GM06990 (cell line): ENCODE measurements at regions not wholly inside any gene's neighbourhood (a gene's known extent, or its start where the extent isn't known, plus 50 kb on each side); places are given as distances from the start of the nearest gene placed in this dataset.

ENCODE experiments used
- DNase-seq: peaks from one replicate; pipeline ENCODE4 v3.0.0-alpha.2; 2011; ENCODE audit not compliant: insufficient read length; ENCODE audit errors: extremely low read depth
- H3K27me3 ChIP-seq: replicated peaks from 2 replicates; pipeline ENCODE4 v1.6.0; 2011; ENCODE audit warnings: low read length; ENCODE audit not compliant: control insufficient read depth, insufficient read depth
- H3K36me3 ChIP-seq: 2 replicates; pipeline ENCODE4 v1.5.1; 2011; ENCODE audit warnings: low read length; ENCODE audit not compliant: control insufficient read depth, insufficient read depth
- H3K4me3 ChIP-seq: replicated peaks from 2 replicates; pipeline ENCODE4 v1.5.1; 2011; ENCODE audit warnings: low read depth, mild to moderate bottlenecking, control low read depth, low read length
- TF ChIP-seq, protein P1 (sequence below): IDR thresholded peaks from 2 replicates; pipeline ENCODE4 v1.5.1; 2011; ENCODE audit warnings: low read length, control low read depth, mild to moderate bottlenecking, inconsistent platforms; ENCODE audit not compliant: insufficient read depth, poor library complexity, severe bottlenecking

DNA sequence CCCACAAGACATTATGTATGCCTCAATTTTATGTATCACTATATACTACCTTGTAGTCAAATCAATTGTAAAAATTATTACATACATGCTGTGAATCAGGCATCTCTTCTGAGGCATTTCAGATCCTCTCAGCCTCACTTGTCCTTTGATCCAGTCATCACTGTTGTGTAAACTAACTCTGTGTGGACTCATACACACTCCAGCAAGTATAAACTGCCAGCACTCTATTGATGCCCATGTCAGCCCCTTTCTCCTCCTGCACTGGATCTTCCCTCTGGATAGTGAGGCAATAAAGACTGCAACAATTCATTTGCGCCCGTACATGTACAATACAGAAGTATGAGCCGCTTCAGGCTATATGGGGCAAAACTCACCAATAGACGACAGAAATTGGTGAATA is 364.7 kb upstream of the TGFBR2 start:
- Histone ChIP-seq H3K4me3 (no peak overlapping the region), H3K36me3 (no peaks in the 10 kb centered on the region), H3K27me3 (no peaks in the 10 kb centered on the region; the same call in 1 of the 2 replicates)
- TF ChIP-seq, protein P1, sequence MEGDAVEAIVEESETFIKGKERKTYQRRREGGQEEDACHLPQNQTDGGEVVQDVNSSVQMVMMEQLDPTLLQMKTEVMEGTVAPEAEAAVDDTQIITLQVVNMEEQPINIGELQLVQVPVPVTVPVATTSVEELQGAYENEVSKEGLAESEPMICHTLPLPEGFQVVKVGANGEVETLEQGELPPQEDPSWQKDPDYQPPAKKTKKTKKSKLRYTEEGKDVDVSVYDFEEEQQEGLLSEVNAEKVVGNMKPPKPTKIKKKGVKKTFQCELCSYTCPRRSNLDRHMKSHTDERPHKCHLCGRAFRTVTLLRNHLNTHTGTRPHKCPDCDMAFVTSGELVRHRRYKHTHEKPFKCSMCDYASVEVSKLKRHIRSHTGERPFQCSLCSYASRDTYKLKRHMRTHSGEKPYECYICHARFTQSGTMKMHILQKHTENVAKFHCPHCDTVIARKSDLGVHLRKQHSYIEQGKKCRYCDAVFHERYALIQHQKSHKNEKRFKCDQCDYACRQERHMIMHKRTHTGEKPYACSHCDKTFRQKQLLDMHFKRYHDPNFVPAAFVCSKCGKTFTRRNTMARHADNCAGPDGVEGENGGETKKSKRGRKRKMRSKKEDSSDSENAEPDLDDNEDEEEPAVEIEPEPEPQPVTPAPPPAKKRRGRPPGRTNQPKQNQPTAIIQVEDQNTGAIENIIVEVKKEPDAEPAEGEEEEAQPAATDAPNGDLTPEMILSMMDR: no peak
- DNase-seq: no peak

DNA sequence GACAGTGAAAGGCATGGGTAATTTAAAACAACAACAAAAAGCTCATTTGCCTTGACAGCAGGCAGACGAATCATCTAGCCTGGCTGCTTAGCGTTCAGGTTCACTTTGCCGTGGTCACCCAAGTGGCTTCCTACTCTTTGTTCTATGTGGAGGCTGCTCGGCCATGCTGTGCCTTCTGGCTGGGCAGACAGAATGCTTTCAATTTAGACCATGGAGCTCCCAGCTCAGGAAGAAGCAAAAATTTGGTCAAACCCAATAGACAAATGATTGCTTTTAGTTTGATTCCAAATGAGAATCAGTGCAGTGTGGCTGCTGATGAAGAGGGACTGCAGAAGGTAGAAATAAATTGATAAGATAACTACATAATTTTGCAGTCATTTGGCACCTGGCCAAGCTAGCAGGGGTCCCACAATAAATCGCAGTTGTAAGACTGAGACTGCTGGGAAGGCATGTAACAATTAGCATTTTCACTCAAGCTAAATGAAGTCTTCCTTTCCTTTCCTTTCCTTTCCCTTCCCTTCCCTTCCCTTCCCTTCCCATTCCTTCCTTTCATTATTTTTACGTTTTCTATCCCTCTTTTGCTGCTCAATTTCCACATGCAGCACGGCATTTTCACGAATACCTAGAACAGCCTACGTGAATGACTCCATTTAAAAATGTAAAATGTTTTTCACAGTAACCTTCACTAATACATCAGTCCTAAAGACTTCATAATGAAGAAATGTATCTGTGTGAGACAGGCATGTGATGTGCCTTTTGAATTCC is 360.4 kb upstream of the TGFBR2 start:
- no peak for DNase-seq
- TF ChIP-seq, protein P1: no peak
- no peaks in the 10 kb centered on the region; the same call in 1 of the 2 replicates for H3K27me3 ChIP-seq
- no peak overlapping the region for H3K4me3 ChIP-seq
- H3K36me3 ChIP-seq: no peaks in the 10 kb centered on the region

DNA sequence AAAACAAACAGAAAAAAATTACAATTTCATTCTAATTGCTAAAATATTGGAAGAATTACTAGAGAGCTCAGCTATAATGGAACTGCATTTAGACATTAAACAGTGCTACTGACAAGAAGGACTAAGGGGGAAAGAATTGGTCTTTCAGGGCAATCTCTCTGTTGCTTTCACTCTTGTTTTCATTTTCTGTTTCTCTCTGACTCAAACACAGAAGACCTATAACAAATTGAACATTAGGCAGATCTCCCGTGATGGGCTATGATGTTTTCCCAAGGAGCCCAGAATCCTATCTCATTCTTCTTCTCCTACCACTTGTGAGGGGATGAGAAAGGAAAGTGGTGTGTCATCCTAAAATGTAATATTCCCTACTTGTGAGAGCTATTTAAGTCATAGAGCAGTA is 358.0 kb upstream of the TGFBR2 start:
- TF ChIP-seq, protein P1: no peak
- H3K27me3 ChIP-seq: no peaks in the 10 kb centered on the region; the same call in 1 of the 2 replicates
- DNase-seq: no peak
- no peak overlapping the region for H3K4me3 ChIP-seq
- H3K36me3 ChIP-seq: no peaks in the 10 kb centered on the region

DNA sequence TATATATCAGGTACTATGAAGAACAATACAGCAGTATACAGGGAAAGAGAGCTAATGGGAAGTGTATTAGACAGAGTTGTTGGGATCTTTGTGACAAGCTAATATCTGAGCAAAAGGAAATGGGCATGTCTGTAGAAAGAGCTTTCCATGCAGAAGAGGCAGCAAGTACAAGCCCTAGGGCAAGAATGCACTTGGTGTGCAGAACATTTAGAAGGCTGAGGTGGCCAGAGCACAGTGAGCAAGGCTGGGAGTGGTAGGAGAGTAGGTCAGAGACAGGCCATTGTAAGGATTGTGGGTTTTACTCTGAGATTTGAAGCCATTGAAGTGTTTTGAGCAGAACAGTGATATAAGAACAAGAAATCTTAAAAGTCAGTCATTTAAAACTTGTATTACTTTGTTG is 353.9 kb upstream of the TGFBR2 start:
- DNase-seq: no peak
- TF ChIP-seq, protein P1: no peak

DNA sequence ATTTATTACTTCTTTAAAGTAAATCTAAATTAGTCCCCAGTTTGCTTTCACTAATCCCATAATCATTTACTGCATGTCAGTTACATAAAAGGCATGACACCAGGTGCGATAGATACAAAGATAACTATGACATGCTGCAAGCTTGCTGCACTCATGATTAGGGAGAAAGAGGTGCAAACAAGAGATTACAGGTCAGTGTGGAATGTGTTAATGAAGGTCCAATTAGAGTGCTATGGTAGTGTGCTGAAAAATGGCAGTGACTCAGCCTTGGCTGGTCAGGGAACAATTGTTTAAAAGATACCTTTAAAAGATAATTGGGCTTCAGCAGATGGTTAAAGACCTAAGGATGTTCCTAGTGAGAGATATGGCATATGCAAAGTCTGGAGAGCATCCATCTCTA is 352.6 kb upstream of the TGFBR2 start:
- TF ChIP-seq, protein P1: no peak
- Histone ChIP-seq H3K27me3 (no peaks in the 10 kb centered on the region), H3K36me3 (no peaks in the 10 kb centered on the region), H3K4me3 (no peak overlapping the region)
- no peak for DNase-seq

More for the DNA sequence above, 353.9 kb upstream of the TGFBR2 start:
- Histone ChIP-seq H3K27me3 (no peaks in the 10 kb centered on the region), H3K36me3 (no peaks in the 10 kb centered on the region), H3K4me3 (no peak overlapping the region)
